BLaER1 (cell line): ENCODE measurements at regions not wholly inside any gene's neighbourhood (a gene's known extent, or its start where the extent isn't known, plus 50 kb on each side); places are given as distances from the start of the nearest gene placed in this dataset.

Experiments
- H3K27ac ChIP-seq: shearing (Covaris generic); formaldehyde crosslinking; 2 replicates; pipeline ENCODE4 v1.8.1; 2022
- H3K27me3 ChIP-seq: shearing (Covaris generic); formaldehyde crosslinking; 2 replicates; pipeline ENCODE4 v1.8.1; 2022
- H3K36me3 ChIP-seq: shearing (Covaris generic); formaldehyde crosslinking; 2 replicates; pipeline ENCODE4 v1.8.1; 2022
- H3K4me1 ChIP-seq: shearing (Covaris generic); formaldehyde crosslinking; 2 replicates; pipeline ENCODE4 v1.8.1; 2022
- H3K4me2 ChIP-seq: shearing (Covaris generic); formaldehyde crosslinking; 2 replicates; pipeline ENCODE4 v1.8.1; 2022
- H3K4me3 ChIP-seq: shearing (Covaris generic); formaldehyde crosslinking; 2 replicates; pipeline ENCODE4 v1.8.1; 2022
- H3K9ac ChIP-seq: shearing (Covaris generic); formaldehyde crosslinking; 2 replicates; pipeline ENCODE4 v1.8.1; 2022
- H3K9me3 ChIP-seq: shearing (Covaris generic); formaldehyde crosslinking; 2 replicates; pipeline ENCODE4 v1.8.1; 2022
- H4K20me1 ChIP-seq: shearing (Covaris generic); formaldehyde crosslinking; 2 replicates; pipeline ENCODE4 v1.8.1; 2022
- Cebpa-rat ChIP-seq: shearing (Covaris generic); IDR thresholded peaks from 2 replicates; pipeline ENCODE4 v1.8.1; 2022

DNA sequence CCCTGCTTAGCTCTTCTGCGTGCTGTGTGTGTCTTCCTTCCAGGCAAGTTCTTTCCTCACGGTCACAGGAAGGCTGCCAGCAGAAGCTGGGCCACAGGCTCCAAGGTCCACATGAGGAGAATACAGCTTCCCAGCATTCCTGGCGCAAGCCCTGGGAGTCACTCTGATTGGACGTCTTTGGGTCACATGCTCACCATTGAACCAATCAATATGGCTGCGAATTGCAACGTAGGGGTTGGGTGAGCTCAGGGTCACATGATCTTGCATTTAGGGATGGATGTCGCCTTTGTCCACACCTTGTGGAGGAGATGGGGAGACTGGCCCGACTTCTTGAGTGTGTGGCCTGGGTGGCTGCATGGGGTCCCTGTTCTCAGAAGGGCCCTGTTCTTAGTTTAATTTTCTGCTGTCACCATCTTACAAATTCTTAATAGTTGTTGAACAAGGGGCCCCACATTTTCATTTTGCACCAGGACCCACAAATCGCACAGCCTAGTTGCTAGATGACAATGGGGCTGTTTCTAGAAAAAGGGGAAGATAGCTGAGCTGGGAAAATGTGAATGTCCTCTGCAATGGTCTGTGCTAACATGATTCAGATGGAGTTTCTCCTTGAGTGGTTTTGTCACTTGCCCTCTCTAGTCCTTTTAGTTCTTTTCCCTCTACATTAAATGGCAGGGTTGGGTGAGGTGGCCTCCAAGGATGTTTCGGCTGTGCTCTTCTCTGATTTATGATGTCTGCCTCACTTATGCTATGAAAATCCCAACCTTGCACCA, 149.6 kb downstream of the CDH26 start:
- H3K27ac ChIP-seq, result no peak overlapping the region
- H3K4me2 ChIP-seq, result no peak overlapping the region
- H3K36me3 ChIP-seq, result no peaks in the 10 kb centered on the region
- no peaks in the 10 kb centered on the region for H3K27me3 ChIP-seq
- TF ChIP-seq Cebpa-rat, result no peak
- H3K4me3 ChIP-seq, result no peak overlapping the region
- peaks cover 37% of the 10 kb centered on the region for H3K4me1 ChIP-seq
- no peak overlapping the region for H3K9ac ChIP-seq
- no peaks in the 10 kb centered on the region for H4K20me1 ChIP-seq
- no peaks in the 10 kb centered on the region for H3K9me3 ChIP-seq

- H3K27ac ChIP-seq, result no peak overlapping the region
- TF ChIP-seq Cebpa-rat, result no peak
- H3K4me2 ChIP-seq, result no peak overlapping the region
- no peak overlapping the region for H3K9ac ChIP-seq
- H3K9me3 ChIP-seq, result no peaks in the 10 kb centered on the region
- H3K27me3 ChIP-seq, result no peaks in the 10 kb centered on the region
- no peaks in the 10 kb centered on the region for H3K36me3 ChIP-seq
- H3K4me3 ChIP-seq, result no peak overlapping the region
- H4K20me1 ChIP-seq, result no peaks in the 10 kb centered on the region
- peaks cover 32% of the 10 kb centered on the region for H3K4me1 ChIP-seq
These were observed 150.2 kb downstream of the CDH26 start for GRCh38 chr20:60108397-60108796.

GRCh38 chr20:60113024-60113724, 155.0 kb downstream of the CDH26 start:
- Histone ChIP-seq H3K4me2 (no peak overlapping the region), H4K20me1 (no peaks in the 10 kb centered on the region), H3K4me3 (no peak overlapping the region), H3K27ac (no peak overlapping the region), H3K36me3 (no peaks in the 10 kb centered on the region), H3K27me3 (no peaks in the 10 kb centered on the region), H3K9me3 (no peaks in the 10 kb centered on the region), H3K4me1 (peaks cover 20% of the 10 kb centered on the region), H3K9ac (no peak overlapping the region)
- TF ChIP-seq Cebpa-rat, result no peak

GRCh38 chr20:60113771-60114170, 155.5 kb downstream of the CDH26 start:
- Histone ChIP-seq H3K9ac (no peak overlapping the region), H3K4me2 (no peak overlapping the region), H3K4me1 (peaks cover 20% of the 10 kb centered on the region), H3K36me3 (no peaks in the 10 kb centered on the region), H3K27ac (no peak overlapping the region), H3K27me3 (no peaks in the 10 kb centered on the region), H3K4me3 (no peak overlapping the region), H3K9me3 (no peaks in the 10 kb centered on the region), H4K20me1 (no peaks in the 10 kb centered on the region)
- no peak for TF ChIP-seq Cebpa-rat

GRCh38 chr20:60115451-60115850, 157.2 kb downstream of the CDH26 start:
- Histone ChIP-seq H3K4me1 (peaks cover 20% of the 10 kb centered on the region), H3K36me3 (no peaks in the 10 kb centered on the region), H3K4me3 (no peak overlapping the region), H3K9me3 (no peaks in the 10 kb centered on the region), H3K27ac (no peak overlapping the region), H3K4me2 (no peak overlapping the region), H3K9ac (no peak overlapping the region), H3K27me3 (no peaks in the 10 kb centered on the region), H4K20me1 (no peaks in the 10 kb centered on the region)
- TF ChIP-seq Cebpa-rat, result no peak

DNA sequence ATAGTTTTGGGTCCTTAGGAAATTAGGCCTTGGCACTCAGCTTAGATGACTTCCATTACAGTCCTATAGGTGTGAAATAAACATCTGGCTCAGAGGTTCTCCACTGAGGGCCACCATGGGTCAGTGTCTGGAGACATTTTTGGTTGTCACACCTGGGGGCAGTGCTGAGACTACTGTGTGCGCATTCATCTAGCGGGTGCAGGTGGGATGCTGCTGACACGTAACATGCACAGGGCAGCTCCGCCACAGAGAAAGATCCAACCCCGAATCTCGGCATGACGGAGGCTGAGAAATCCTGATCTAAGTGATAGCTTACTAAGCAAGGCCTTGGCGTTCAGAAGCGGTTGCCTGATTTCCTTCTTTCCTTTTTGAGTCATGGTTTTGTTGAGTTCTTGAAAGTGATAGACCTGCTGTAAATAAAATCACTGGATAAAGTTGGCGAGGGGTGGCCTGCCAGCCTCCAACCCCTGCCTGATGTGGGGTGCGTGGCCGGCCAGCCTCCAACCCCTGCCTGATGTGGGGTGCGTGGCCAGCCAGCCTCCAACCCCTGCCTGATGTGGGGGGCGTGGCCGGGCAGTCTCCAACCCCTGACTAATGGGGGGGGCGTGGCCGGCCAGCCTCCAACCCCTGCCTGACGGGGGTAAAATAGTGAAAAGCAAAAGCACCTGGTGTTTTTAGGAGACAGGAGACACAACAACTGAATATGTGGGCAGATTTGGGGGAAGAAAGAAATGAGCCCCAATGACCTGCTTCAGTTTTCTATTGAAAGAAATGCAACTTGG, 158.1 kb downstream of the CDH26 start:
- no peak for TF ChIP-seq Cebpa-rat
- H3K27ac ChIP-seq, result no peak overlapping the region
- no peak overlapping the region for H3K4me3 ChIP-seq
- H3K36me3 ChIP-seq, result no peaks in the 10 kb centered on the region
- H3K4me1 ChIP-seq, result peaks cover 20% of the 10 kb centered on the region
- H3K4me2 ChIP-seq, result peak overlapping the region; percentile 83
- H3K9ac ChIP-seq, result peak overlapping the region; percentile 49; the same call in 1 of the 2 replicates
- no peaks in the 10 kb centered on the region for H3K27me3 ChIP-seq
- no peaks in the 10 kb centered on the region for H4K20me1 ChIP-seq
- H3K9me3 ChIP-seq, result no peaks in the 10 kb centered on the region

DNA sequence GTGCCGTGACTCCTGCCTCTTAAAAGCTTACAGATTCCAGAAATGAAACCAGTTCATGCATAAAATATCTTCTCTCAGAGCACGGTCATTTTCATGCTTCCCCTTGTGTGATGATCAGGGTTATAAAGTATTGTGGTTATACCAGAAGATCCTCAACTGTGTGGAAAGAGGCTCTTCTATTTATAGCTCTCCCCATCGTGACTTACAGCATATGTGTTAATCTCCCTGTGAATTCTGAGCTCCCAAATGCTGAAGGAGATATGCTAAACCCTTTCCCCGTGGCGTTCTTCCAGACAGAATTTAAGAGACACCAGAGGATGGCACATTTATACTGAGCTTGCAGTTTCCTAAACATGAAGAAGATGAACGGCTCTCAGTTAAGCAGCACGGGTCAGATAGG, 158.8 kb downstream of the CDH26 start:
- Histone ChIP-seq H3K4me1 (peaks cover 20% of the 10 kb centered on the region), H3K27me3 (no peaks in the 10 kb centered on the region), H3K9me3 (no peaks in the 10 kb centered on the region), H3K27ac (no peak overlapping the region), H4K20me1 (no peaks in the 10 kb centered on the region), H3K4me2 (peak overlapping the region; percentile 83), H3K4me3 (no peak overlapping the region), H3K36me3 (no peaks in the 10 kb centered on the region), H3K9ac (peak overlapping the region; percentile 49; the same call in 1 of the 2 replicates)
- no peak for TF ChIP-seq Cebpa-rat

- Histone ChIP-seq H3K9ac (no peak overlapping the region), H3K27ac (no peak overlapping the region), H3K9me3 (no peaks in the 10 kb centered on the region), H3K4me3 (no peak overlapping the region), H3K4me1 (peaks cover 8% of the 10 kb centered on the region), H3K27me3 (no peaks in the 10 kb centered on the region), H3K4me2 (no peak overlapping the region), H3K36me3 (no peaks in the 10 kb centered on the region), H4K20me1 (no peaks in the 10 kb centered on the region)
- no peak for TF ChIP-seq Cebpa-rat
These were observed 163.7 kb downstream of the CDH26 start for GRCh38 chr20:60121903-60122302.

DNA sequence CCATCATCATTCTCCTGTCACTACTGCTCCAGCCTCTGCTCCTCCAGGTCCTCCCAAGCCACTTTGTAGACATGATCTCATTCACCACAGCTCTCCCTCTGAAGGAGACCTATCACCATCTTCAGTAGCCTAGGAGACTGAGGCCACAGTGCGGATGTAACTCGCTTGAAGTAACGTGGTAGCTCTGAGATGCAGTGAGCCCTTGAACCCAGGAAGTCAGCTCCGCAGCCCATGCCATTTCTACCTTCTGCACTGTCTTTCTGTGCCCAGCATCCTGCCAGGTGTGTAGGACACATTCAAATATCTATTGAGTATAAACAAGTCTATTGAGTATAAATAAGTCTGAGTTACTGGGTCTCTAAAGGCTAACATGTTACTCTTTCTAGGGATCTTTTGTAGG, 164.4 kb downstream of the CDH26 start:
- H4K20me1 ChIP-seq, result no peaks in the 10 kb centered on the region
- H3K4me2 ChIP-seq, result no peak overlapping the region
- H3K9me3 ChIP-seq, result no peaks in the 10 kb centered on the region
- no peak for TF ChIP-seq Cebpa-rat
- H3K4me1 ChIP-seq, result peaks cover under 1% of the 10 kb centered on the region; the same call in 1 of the 2 replicates
- H3K27me3 ChIP-seq, result no peaks in the 10 kb centered on the region
- H3K4me3 ChIP-seq, result no peak overlapping the region
- no peaks in the 10 kb centered on the region for H3K36me3 ChIP-seq
- H3K9ac ChIP-seq, result no peak overlapping the region
- no peak overlapping the region for H3K27ac ChIP-seq

DNA sequence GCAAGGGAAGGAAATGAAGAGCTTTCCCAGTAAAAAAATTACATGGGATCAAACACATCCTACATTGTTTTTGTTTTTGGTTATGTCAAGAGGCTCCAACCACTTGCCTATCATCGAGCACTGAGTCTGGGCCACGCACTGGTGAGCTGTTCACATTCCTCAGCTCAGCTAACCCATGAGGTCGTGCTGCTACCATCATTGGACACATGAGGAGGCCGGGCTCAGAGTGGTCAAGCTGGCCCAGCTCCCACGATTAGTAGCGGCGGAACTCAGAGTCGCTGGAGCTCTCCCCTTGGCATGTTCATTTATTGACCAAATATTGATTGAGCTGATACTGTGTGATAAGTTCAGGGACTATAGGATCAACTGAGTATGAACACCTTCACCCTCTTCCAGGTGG, 164.9 kb downstream of the CDH26 start:
- H3K9ac ChIP-seq, result no peak overlapping the region
- H3K9me3 ChIP-seq, result no peaks in the 10 kb centered on the region
- no peaks in the 10 kb centered on the region for H3K4me1 ChIP-seq
- TF ChIP-seq Cebpa-rat, result no peak
- H3K27me3 ChIP-seq, result no peaks in the 10 kb centered on the region
- no peaks in the 10 kb centered on the region for H4K20me1 ChIP-seq
- H3K36me3 ChIP-seq, result no peaks in the 10 kb centered on the region
- H3K27ac ChIP-seq, result no peak overlapping the region
- H3K4me2 ChIP-seq, result no peak overlapping the region
- no peak overlapping the region for H3K4me3 ChIP-seq
